ENCODE measurements at regions not wholly inside any gene's neighbourhood (a gene's known extent, or its start where the extent isn't known, plus 50 kb on each side); places are given as distances from the start of the nearest gene placed in this dataset.
A peak's percentile ranks its signal among the peaks of the same experiment; 100 is the strongest.
"Not testable (repeated sequence)": the region's sequence is repeated elsewhere in the genome, so short reads cannot be mapped to it uniquely, and the experiment has no call there.

DNA sequence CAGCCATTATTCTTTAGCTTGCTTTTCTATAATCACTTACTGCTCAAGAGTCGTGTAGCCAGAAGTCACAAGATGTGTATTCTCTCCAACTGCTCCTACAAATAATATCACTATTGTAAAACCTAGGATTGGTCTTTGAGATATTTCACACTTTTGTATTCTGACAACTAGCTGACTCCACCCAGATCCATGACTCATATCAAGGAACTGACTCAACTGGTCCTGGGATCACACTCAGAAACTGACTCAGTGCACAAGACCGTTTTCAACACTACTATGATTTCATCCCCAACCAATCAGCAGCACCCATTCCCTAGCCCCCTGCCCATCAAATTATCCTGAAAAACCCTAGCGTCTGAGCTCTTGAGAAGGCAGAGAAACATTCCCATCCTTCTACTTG is 56.5 kb upstream of the ORC5 start:
- peak; percentile 9 for DNase-seq (ENCODE audit: low read depth)

DNA sequence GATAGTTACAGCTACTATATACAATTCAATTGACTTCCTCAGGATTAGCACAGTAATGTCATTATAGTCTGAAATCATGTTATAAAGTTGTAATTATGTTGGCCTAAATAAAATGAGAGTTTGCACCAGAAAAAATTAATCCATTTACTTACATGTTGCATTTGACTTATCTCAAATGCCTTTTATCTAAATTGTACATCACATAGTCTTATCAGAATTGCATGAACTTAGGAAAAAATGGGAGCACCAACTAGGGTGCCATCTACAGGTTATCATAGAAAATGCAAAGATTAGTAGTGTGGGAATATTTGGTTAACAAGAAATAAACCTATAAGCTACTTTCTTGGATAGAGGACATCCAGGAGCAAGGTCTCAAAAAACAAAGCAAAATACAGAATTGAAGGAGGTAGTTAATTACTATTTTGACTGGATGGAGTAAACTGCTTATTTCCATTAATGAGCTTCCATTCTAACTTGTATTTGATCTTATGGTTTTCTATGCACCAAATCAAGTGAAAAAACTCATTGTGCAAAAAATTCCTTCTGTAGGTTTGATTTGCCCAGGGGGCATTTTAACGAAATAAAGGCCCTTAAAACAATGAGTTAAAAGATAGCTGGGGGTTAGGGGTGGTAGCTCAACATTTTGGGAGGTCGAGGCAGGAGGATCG is 60.0 kb upstream of the ORC5 start:
- DNase-seq (ENCODE audit: low read depth) = peak; percentile 17

DNA sequence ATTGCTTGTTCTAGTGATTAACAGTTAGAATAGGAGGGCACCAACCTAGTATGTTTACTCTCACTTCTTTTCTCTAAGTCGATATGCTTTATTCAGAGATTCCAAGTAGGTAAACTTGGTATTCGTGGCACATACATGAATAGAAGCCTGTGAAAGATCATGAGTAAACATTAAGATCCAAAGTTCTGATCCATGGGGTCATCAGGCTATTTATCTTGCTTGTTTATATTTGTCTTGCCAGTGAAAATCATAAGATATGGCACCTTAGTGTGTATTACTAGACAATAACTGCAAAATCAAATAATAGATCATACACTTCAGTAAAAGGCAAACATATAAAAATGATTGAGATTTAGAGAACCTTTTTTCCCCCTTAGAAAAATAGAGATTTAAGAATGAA is 56.5 kb upstream of the LHFPL3 start:
- DNase-seq (ENCODE audit: low read depth) = no peak

DNA sequence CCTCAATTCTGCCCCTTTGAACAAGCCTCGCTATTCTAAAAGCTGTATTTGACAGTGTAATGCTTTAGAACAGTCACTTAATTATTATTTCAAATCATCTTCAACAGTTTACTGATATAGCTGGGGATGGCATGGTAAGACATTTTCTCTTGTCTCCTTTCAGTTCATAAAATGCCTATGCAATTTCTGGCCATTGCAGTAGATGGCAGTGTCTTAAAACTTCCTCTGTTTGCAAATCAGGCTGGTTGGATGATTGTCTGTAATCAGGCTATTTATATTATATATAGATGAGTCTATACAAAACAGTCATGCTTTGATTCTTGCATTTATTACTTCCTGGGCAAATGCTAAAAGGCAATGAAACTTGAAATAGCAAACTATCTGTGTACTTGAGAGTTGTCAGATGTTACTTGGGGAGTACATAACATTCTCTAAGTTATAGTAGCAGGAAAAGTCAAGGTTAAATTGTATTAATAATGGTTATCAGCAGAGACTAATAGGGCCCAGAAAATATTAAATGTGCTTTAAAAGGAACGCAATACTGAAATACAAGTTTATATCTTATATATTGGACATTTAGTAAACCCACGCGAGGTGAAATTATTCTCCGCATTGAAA is 55.5 kb upstream of the LHFPL3 start:
- peak; percentile 32 for DNase-seq (ENCODE audit: low read depth)

DNA sequence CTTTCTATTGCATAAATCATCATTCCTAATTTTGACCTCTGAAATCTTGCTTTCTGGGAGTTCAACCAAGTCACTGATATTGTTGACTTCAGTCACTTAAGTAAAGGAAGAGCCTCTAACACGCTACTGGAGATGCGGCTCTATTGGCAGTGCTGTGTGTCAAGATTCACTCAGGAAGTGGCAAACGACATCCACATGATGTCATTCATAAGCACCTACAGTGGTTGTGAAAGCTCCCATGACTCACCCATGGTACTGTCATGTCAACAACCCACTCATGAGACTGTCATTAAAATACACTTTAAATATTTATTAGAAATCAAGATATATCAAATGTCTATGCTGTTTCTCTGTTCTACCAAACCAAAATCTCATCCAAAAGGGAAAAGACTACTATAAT is 52.5 kb upstream of the LHFPL3 start:
- peak; percentile 24 for DNase-seq (ENCODE audit: low read depth)

DNA sequence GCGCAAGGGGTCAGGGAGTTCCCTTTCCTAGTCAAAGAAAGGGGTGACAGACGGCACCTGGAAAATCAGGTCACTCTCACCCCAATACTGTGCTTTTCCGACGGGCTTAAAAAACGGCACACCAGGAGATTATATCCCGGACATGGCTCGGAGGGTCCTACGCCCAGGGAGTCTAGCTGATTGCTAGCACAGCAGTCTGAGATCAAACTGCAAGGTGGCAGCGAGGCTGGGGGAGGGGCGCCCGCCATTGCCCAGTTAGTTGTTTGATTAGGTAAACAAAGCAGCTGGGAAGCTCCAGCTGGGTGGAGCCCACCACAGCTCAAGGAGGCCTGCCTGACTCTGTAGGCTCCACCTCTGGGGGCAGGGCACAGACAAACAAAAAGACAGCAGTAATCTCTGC is 51.7 kb upstream of the LHFPL3 start:
- not testable (repeated sequence) for DNase-seq (ENCODE audit: low read depth)

All from M059J (cell line).